B cell (primary cell): ENCODE measurements at regions not wholly inside any gene's neighbourhood (a gene's known extent, or its start where the extent isn't known, plus 50 kb on each side); places are given as distances from the start of the nearest gene placed in this dataset.

Experiments used
- ATAC-seq: fragments of 200-7000 bp; cut with Tn5 transposase; one replicate; pipeline ENCODE4 v1.10.0; 2021; ENCODE audit warnings: low read depth, mild to moderate bottlenecking, moderate number of reproducible peaks, moderate library complexity
- CTCF ChIA-PET: fragments of 350-600 bp; sonication (Branson Sonifier 250); formaldehyde crosslinking; loops from one replicate; lab custom pipeline; 2021; ENCODE audit warnings: antibody characterized with exemption, inconsistent platforms; lab: Charles Lee
- POLR2A ChIA-PET: fragments of 350-600 bp; sonication (Branson Sonifier 250); formaldehyde crosslinking; loops from one replicate; lab custom pipeline; 2021; ENCODE audit warnings: antibody characterized with exemption; lab: Charles Lee
- DNase-seq: peaks from one replicate; pipeline ENCODE4 v3.0.0; 2013
- H2AFZ ChIP-seq: 2 replicates; pipeline ENCODE4 v1.6.1; 2012; ENCODE audit warnings: mild to moderate bottlenecking, low read depth, low read length; ENCODE audit not compliant: insufficient read depth, poor library complexity, severe bottlenecking
- H3K27ac ChIP-seq, 2 donors: 1 replicate in 1 of 2; 2 replicates in 1 of 2; pipeline ENCODE4 v1.5.1; 2012 to 2013; ENCODE audit warnings: low read length in 2 of 2, mild to moderate bottlenecking in 2 of 2, moderate library complexity in 1 of 2
- H3K27me3 ChIP-seq, 4 experiments: fragments of 200-600 bp in 1 of 4; sonication (generic) in 1 of 4; replicated peaks in 1 of 4; 1 replicate in 2 of 4; 2 replicates in 2 of 4; pipeline versions ENCODE4 v1.6.1 to v1.7.0; 2013 to 2016; ENCODE audit warnings: low read length in 3 of 4, mild to moderate bottlenecking in 2 of 4, mixed read lengths in 1 of 4, moderate library complexity in 1 of 4; ENCODE audit not compliant: insufficient read depth in 4 of 4, control insufficient read depth in 3 of 4; ENCODE audit errors: control extremely low read depth in 1 of 4
- H3K36me3 ChIP-seq, 2 experiments: replicated peaks in 1 of 2; 1 replicate in 1 of 2; 2 replicates in 1 of 2; pipeline versions ENCODE4 v1.6.1 to v1.7.1; 2013; ENCODE audit warnings: low read length in 1 of 2; ENCODE audit not compliant: insufficient read depth in 2 of 2, control insufficient read depth in 1 of 2; ENCODE audit errors: control extremely low read depth in 1 of 2, extremely low read depth in 1 of 2
- H3K4me1 ChIP-seq, 2 donors: fragments of 200-600 bp in 1 of 2; sonication (generic) in 1 of 2; 1 replicate in 1 of 2; 2 replicates in 1 of 2; pipeline versions ENCODE4 v1.5.1 to v1.6.1; 2013 to 2017; ENCODE audit warnings: low read length in 2 of 2; ENCODE audit not compliant: control insufficient read depth in 2 of 2, insufficient read depth in 2 of 2
- H3K4me2 ChIP-seq: replicated peaks from 2 replicates; pipeline ENCODE3; 2012; ENCODE audit warnings: mild to moderate bottlenecking, low read depth, low read length; ENCODE audit not compliant: poor library complexity, severe bottlenecking
- H3K4me3 ChIP-seq, 5 experiments: fragments of 200-600 bp in 1 of 5; sonication (generic) in 1 of 5; 1 replicate in 3 of 5; 2 replicates in 2 of 5; pipeline versions ENCODE4 v1.5.1 to v1.7.0; 2011 to 2016; ENCODE audit warnings: low read length in 4 of 5, mild to moderate bottlenecking in 4 of 5, low read depth in 2 of 5, control low read depth in 1 of 5, moderate library complexity in 1 of 5; ENCODE audit not compliant: insufficient read depth in 1 of 5; ENCODE audit errors: control extremely low read depth in 1 of 5, extremely low read depth in 1 of 5
- H3K79me2 ChIP-seq: fragments of 200-600 bp; sonication (generic); one replicate; pipeline ENCODE4 v1.6.0; 2016; ENCODE audit warnings: low read length; ENCODE audit not compliant: control insufficient read depth, insufficient read depth
- H3K9ac ChIP-seq: fragments of 200-600 bp; sonication (generic); 2 replicates; pipeline ENCODE4 v1.6.1; 2017; ENCODE audit warnings: mild to moderate bottlenecking, low read length, moderate library complexity
- H3K9me3 ChIP-seq, 3 donors: one replicate each; pipeline versions ENCODE4 v1.6.1 to v1.7.1; 2013; ENCODE audit warnings: low read length in 2 of 3; ENCODE audit not compliant: control insufficient read depth in 2 of 3, insufficient read depth in 1 of 3; ENCODE audit errors: control extremely low read depth in 1 of 3
- H4K20me1 ChIP-seq: 2 replicates; pipeline ENCODE4 v1.6.0; 2012; ENCODE audit warnings: mild to moderate bottlenecking, low read length; ENCODE audit not compliant: insufficient read depth, control insufficient read depth, poor library complexity, severe bottlenecking
- H3K27ac Mint-ChIP-seq: one replicate; pipeline ENCODE4 v1.8.0; 2021; ENCODE audit warnings: mixed read lengths
- H3K27me3 Mint-ChIP-seq: one replicate; pipeline ENCODE4 v1.8.0; 2021; ENCODE audit warnings: mixed read lengths
- H3K4me1 Mint-ChIP-seq: one replicate; pipeline ENCODE4 v1.8.0; 2021; ENCODE audit warnings: mixed read lengths
- H3K4me3 Mint-ChIP-seq: one replicate; pipeline ENCODE4 v1.8.0; 2021; ENCODE audit warnings: mixed read lengths
- H3K9me3 Mint-ChIP-seq: one replicate; pipeline ENCODE4 v1.8.0; 2022; ENCODE audit warnings: mixed read lengths; ENCODE audit not compliant: insufficient read depth
- CTCF ChIP-seq: fragments of 200-600 bp; IDR thresholded peaks from one replicate; pipeline ENCODE4 v1.8.0; 2022; ENCODE audit warnings: antibody characterized with exemption, mild to moderate bottlenecking
- EZH2 ChIP-seq: IDR thresholded peaks from 2 replicates; pipeline ENCODE4 v1.6.1; 2012; ENCODE audit warnings: borderline replicate concordance, low read depth, mild to moderate bottlenecking, moderate library complexity, low read length; ENCODE audit not compliant: insufficient read depth, poor library complexity, severe bottlenecking
- WGBS: methylation state at CpG from one replicate; pipeline ENCODE4 v1.1.5; 2013; ENCODE audit warnings: missing lambda C conversion rate; ENCODE audit not compliant: insufficient coverage; 5-methylcytosine and 5-hydroxymethylcytosine counted together
- intact Hi-C: fragments of 100-400 bp; cut with micrococcal nuclease; formaldehyde crosslinking; loops from one replicate; pipeline ENCODE4 v1.10.0; 2022

GRCh38 chr4:22031423-22031822, 82.9 kb upstream of the KCNIP4 start:
- no peaks in the 10 kb centered on the region for H3K36me3 ChIP-seq
- WGBS: no CpG with 5 or more reads among the region's 1 CpG
- no peak overlapping the region for H2AFZ ChIP-seq
- POLR2A ChIA-PET: no interaction called here
- no peaks in the 10 kb centered on the region for H4K20me1 ChIP-seq
- TF ChIP-seq CTCF: no peak
- no peaks in the 10 kb centered on the region for H3K27me3 Mint-ChIP-seq
- H3K9ac ChIP-seq: no peak overlapping the region
- peaks cover 9% of the 10 kb centered on the region for H3K9me3 Mint-ChIP-seq
- H3K27ac Mint-ChIP-seq: no peak overlapping the region
- H3K4me3 Mint-ChIP-seq: no peak overlapping the region
- H3K4me1 ChIP-seq: no peaks in the 10 kb centered on the region
- no peak overlapping the region for H3K4me3 ChIP-seq
- H3K79me2 ChIP-seq: no peaks in the 10 kb centered on the region
- no peak overlapping the region for H3K4me2 ChIP-seq
- H3K27ac ChIP-seq: no peak overlapping the region
- DNase-seq: no peak
- no peak for ATAC-seq
- CTCF ChIA-PET: no interaction called here
- no peaks in the 10 kb centered on the region for H3K27me3 ChIP-seq
- intact Hi-C loops: no loop called here
- no peaks in the 10 kb centered on the region for H3K9me3 ChIP-seq
- no peaks in the 10 kb centered on the region for H3K4me1 Mint-ChIP-seq

GRCh38 chr4:22030881-22031280, 82.3 kb upstream of the KCNIP4 start:
- no peak overlapping the region for H3K27ac ChIP-seq
- H3K79me2 ChIP-seq: no peaks in the 10 kb centered on the region
- no peaks in the 10 kb centered on the region for H3K36me3 ChIP-seq
- H3K9me3 ChIP-seq: no peaks in the 10 kb centered on the region
- H3K27me3 ChIP-seq: no peaks in the 10 kb centered on the region
- Mint-ChIP-seq H3K4me3 (no peak overlapping the region), H3K27ac (no peak overlapping the region), H3K4me1 (no peaks in the 10 kb centered on the region), H3K9me3 (peaks cover 7% of the 10 kb centered on the region), H3K27me3 (no peaks in the 10 kb centered on the region)
- H3K4me3 ChIP-seq: no peak overlapping the region
- H3K4me1 ChIP-seq: no peaks in the 10 kb centered on the region
- ChIA-PET POLR2A (no interaction called here), CTCF (no interaction called here)
- no peak for ATAC-seq
- H3K4me2 ChIP-seq: no peak overlapping the region
- no peak overlapping the region for H2AFZ ChIP-seq
- TF ChIP-seq CTCF (no peak), EZH2 (no peak)
- no CpG with 5 or more reads among the region's 1 CpG for WGBS
- H4K20me1 ChIP-seq: no peaks in the 10 kb centered on the region
- no peak for DNase-seq
- no peak overlapping the region for H3K9ac ChIP-seq
- intact Hi-C loops: no loop called here
